B cell (primary cell): ENCODE measurements at regions not wholly inside any gene's neighbourhood (a gene's known extent, or its start where the extent isn't known, plus 50 kb on each side); places are given as distances from the start of the nearest gene placed in this dataset.
"Not testable (repeated sequence)": the region's sequence is repeated elsewhere in the genome, so short reads cannot be mapped to it uniquely, and the experiment has no call there.

ENCODE experiments used
- ATAC-seq: fragments of 200-7000 bp; cut with Tn5 transposase; one replicate; pipeline ENCODE4 v1.10.0; 2021; ENCODE audit warnings: low read depth, mild to moderate bottlenecking, moderate number of reproducible peaks, moderate library complexity
- CTCF ChIA-PET: fragments of 350-600 bp; sonication (Branson Sonifier 250); formaldehyde crosslinking; loops from one replicate; lab custom pipeline; 2021; ENCODE audit warnings: antibody characterized with exemption, inconsistent platforms; lab: Charles Lee
- POLR2A ChIA-PET: fragments of 350-600 bp; sonication (Branson Sonifier 250); formaldehyde crosslinking; loops from one replicate; lab custom pipeline; 2021; ENCODE audit warnings: antibody characterized with exemption; lab: Charles Lee
- DNase-seq: peaks from one replicate; pipeline ENCODE4 v3.0.0; 2013
- H2AFZ ChIP-seq: 2 replicates; pipeline ENCODE4 v1.6.1; 2012; ENCODE audit warnings: mild to moderate bottlenecking, low read depth, low read length; ENCODE audit not compliant: insufficient read depth, poor library complexity, severe bottlenecking
- H3K27ac ChIP-seq, 2 donors: 1 replicate in 1 of 2; 2 replicates in 1 of 2; pipeline ENCODE4 v1.5.1; 2012 to 2013; ENCODE audit warnings: low read length in 2 of 2, mild to moderate bottlenecking in 2 of 2, moderate library complexity in 1 of 2
- H3K27me3 ChIP-seq, 4 experiments: fragments of 200-600 bp in 1 of 4; sonication (generic) in 1 of 4; replicated peaks in 1 of 4; 1 replicate in 2 of 4; 2 replicates in 2 of 4; pipeline versions ENCODE4 v1.6.1 to v1.7.0; 2013 to 2016; ENCODE audit warnings: low read length in 3 of 4, mild to moderate bottlenecking in 2 of 4, mixed read lengths in 1 of 4, moderate library complexity in 1 of 4; ENCODE audit not compliant: insufficient read depth in 4 of 4, control insufficient read depth in 3 of 4; ENCODE audit errors: control extremely low read depth in 1 of 4
- H3K36me3 ChIP-seq, 2 experiments: replicated peaks in 1 of 2; 1 replicate in 1 of 2; 2 replicates in 1 of 2; pipeline versions ENCODE4 v1.6.1 to v1.7.1; 2013; ENCODE audit warnings: low read length in 1 of 2; ENCODE audit not compliant: insufficient read depth in 2 of 2, control insufficient read depth in 1 of 2; ENCODE audit errors: control extremely low read depth in 1 of 2, extremely low read depth in 1 of 2
- H3K4me1 ChIP-seq, 2 donors: fragments of 200-600 bp in 1 of 2; sonication (generic) in 1 of 2; 1 replicate in 1 of 2; 2 replicates in 1 of 2; pipeline versions ENCODE4 v1.5.1 to v1.6.1; 2013 to 2017; ENCODE audit warnings: low read length in 2 of 2; ENCODE audit not compliant: control insufficient read depth in 2 of 2, insufficient read depth in 2 of 2
- H3K4me2 ChIP-seq: replicated peaks from 2 replicates; pipeline ENCODE3; 2012; ENCODE audit warnings: mild to moderate bottlenecking, low read depth, low read length; ENCODE audit not compliant: poor library complexity, severe bottlenecking
- H3K4me3 ChIP-seq, 5 experiments: fragments of 200-600 bp in 1 of 5; sonication (generic) in 1 of 5; 1 replicate in 3 of 5; 2 replicates in 2 of 5; pipeline versions ENCODE4 v1.5.1 to v1.7.0; 2011 to 2016; ENCODE audit warnings: low read length in 4 of 5, mild to moderate bottlenecking in 4 of 5, low read depth in 2 of 5, control low read depth in 1 of 5, moderate library complexity in 1 of 5; ENCODE audit not compliant: insufficient read depth in 1 of 5; ENCODE audit errors: control extremely low read depth in 1 of 5, extremely low read depth in 1 of 5
- H3K79me2 ChIP-seq: fragments of 200-600 bp; sonication (generic); one replicate; pipeline ENCODE4 v1.6.0; 2016; ENCODE audit warnings: low read length; ENCODE audit not compliant: control insufficient read depth, insufficient read depth
- H3K9ac ChIP-seq: fragments of 200-600 bp; sonication (generic); 2 replicates; pipeline ENCODE4 v1.6.1; 2017; ENCODE audit warnings: mild to moderate bottlenecking, low read length, moderate library complexity
- H3K9me3 ChIP-seq, 3 donors: one replicate each; pipeline versions ENCODE4 v1.6.1 to v1.7.1; 2013; ENCODE audit warnings: low read length in 2 of 3; ENCODE audit not compliant: control insufficient read depth in 2 of 3, insufficient read depth in 1 of 3; ENCODE audit errors: control extremely low read depth in 1 of 3
- H4K20me1 ChIP-seq: 2 replicates; pipeline ENCODE4 v1.6.0; 2012; ENCODE audit warnings: mild to moderate bottlenecking, low read length; ENCODE audit not compliant: insufficient read depth, control insufficient read depth, poor library complexity, severe bottlenecking
- H3K27ac Mint-ChIP-seq: one replicate; pipeline ENCODE4 v1.8.0; 2021; ENCODE audit warnings: mixed read lengths
- H3K27me3 Mint-ChIP-seq: one replicate; pipeline ENCODE4 v1.8.0; 2021; ENCODE audit warnings: mixed read lengths
- H3K4me1 Mint-ChIP-seq: one replicate; pipeline ENCODE4 v1.8.0; 2021; ENCODE audit warnings: mixed read lengths
- H3K4me3 Mint-ChIP-seq: one replicate; pipeline ENCODE4 v1.8.0; 2021; ENCODE audit warnings: mixed read lengths
- H3K9me3 Mint-ChIP-seq: one replicate; pipeline ENCODE4 v1.8.0; 2022; ENCODE audit warnings: mixed read lengths; ENCODE audit not compliant: insufficient read depth
- CTCF ChIP-seq: fragments of 200-600 bp; IDR thresholded peaks from one replicate; pipeline ENCODE4 v1.8.0; 2022; ENCODE audit warnings: antibody characterized with exemption, mild to moderate bottlenecking
- EZH2 ChIP-seq: IDR thresholded peaks from 2 replicates; pipeline ENCODE4 v1.6.1; 2012; ENCODE audit warnings: borderline replicate concordance, low read depth, mild to moderate bottlenecking, moderate library complexity, low read length; ENCODE audit not compliant: insufficient read depth, poor library complexity, severe bottlenecking
- WGBS: methylation state at CpG from one replicate; pipeline ENCODE4 v1.1.5; 2013; ENCODE audit warnings: missing lambda C conversion rate; ENCODE audit not compliant: insufficient coverage; 5-methylcytosine and 5-hydroxymethylcytosine counted together
- intact Hi-C: fragments of 100-400 bp; cut with micrococcal nuclease; formaldehyde crosslinking; loops from one replicate; pipeline ENCODE4 v1.10.0; 2022

GRCh38 chr17:6930749-6931148, 65.1 kb upstream of the ALOX12 start:
- POLR2A ChIA-PET: no interaction called here
- no peaks in the 10 kb centered on the region for H3K4me1 ChIP-seq
- H3K79me2 ChIP-seq: no peaks in the 10 kb centered on the region
- no peak overlapping the region for H3K9ac ChIP-seq
- no peaks in the 10 kb centered on the region for H3K36me3 ChIP-seq
- no peak for DNase-seq
- H2AFZ ChIP-seq: no peak overlapping the region
- peaks cover 0 to 6% (median 0%) of the 10 kb centered on the region in 4 experiments for H3K27me3 ChIP-seq
- Mint-ChIP-seq H3K27ac (no peak overlapping the region), H3K4me3 (no peak overlapping the region), H3K27me3 (peaks cover 14% of the 10 kb centered on the region), H3K4me1 (no peaks in the 10 kb centered on the region), H3K9me3 (peaks cover 4% of the 10 kb centered on the region)
- CTCF ChIA-PET: no interaction called here
- no peaks in the 10 kb centered on the region for H3K9me3 ChIP-seq
- no peak for ATAC-seq
- no peak overlapping the region for H3K4me3 ChIP-seq
- H3K27ac ChIP-seq: no peak overlapping the region
- H4K20me1 ChIP-seq: no peaks in the 10 kb centered on the region
- intact Hi-C loops: no loop called here
- TF ChIP-seq CTCF (no peak), EZH2 (no peak)
- H3K4me2 ChIP-seq: no peak overlapping the region

- H3K4me3 ChIP-seq, H3K27ac Mint-ChIP-seq, H3K27ac ChIP-seq, H3K4me2 ChIP-seq, H3K4me1 ChIP-seq, intact Hi-C loops, H3K4me1 Mint-ChIP-seq, H3K36me3 ChIP-seq, H2AFZ ChIP-seq, DNase-seq, H3K4me3 Mint-ChIP-seq, H3K9ac ChIP-seq, H3K27me3 Mint-ChIP-seq, H3K9me3 Mint-ChIP-seq, H3K9me3 ChIP-seq, ATAC-seq, H3K27me3 ChIP-seq, H3K79me2 ChIP-seq, H4K20me1 ChIP-seq, POLR2A ChIA-PET: not testable (repeated sequence)
- CTCF ChIA-PET: interaction anchor here (1.6 kb wide), 1 partner anchor 24 kb away, joined by 4 read pairs; no protein-coding TSS in a partner anchor
- WGBS: no CpG with 5 or more reads among the region's 2 CpGs
Measured at GRCh38 chr17:6934544-6934943, 61.3 kb upstream of the ALOX12 start.
